HCT116 (cell line): ENCODE measurements at regions not wholly inside any gene's neighbourhood (a gene's known extent, or its start where the extent isn't known, plus 50 kb on each side); places are given as distances from the start of the nearest gene placed in this dataset.

Source experiments
- ATAC-seq: fragments of 200-7000 bp; cut with Tn5 transposase; 2 replicates; pipeline ENCODE4 v1.9.1; 2020; ENCODE audit warnings: mild to moderate bottlenecking, moderate library complexity
- BruUV-seq: library from RNA; stranded (reverse); fragments of 400-500 nt; replicated peaks from 2 replicates; lab custom pipeline; 2021; lab: Mats Ljungman, UMichigan
- CTCF ChIA-PET: fragments of 300-600 bp; sonication (Branson Sonifier 250); formaldehyde crosslinking; loops from one replicate; lab custom pipeline; 2021; ENCODE audit warnings: antibody characterized with exemption; lab: Charles Lee
- POLR2A ChIA-PET: fragments of 300-600, 350-600 bp; sonication (Branson Sonifier 250); formaldehyde crosslinking; loops from one replicate; lab custom pipeline; 2021; ENCODE audit warnings: antibody characterized with exemption; lab: Charles Lee
- RAD21 ChIA-PET, 2 experiments: fragments of 300-600 bp; sonication (Branson Sonifier 250); formaldehyde crosslinking; loops; one replicate each; lab custom pipeline; 2023; ENCODE audit warnings: low total read pairs in 2 of 2; ENCODE audit not compliant: uncharacterized antibody in 2 of 2, unreplicated experiment in 2 of 2, low non-redundant PET in 1 of 2; lab: Charles Lee
- DNase-seq: peaks from one replicate; pipeline ENCODE4 v3.0.0-alpha.2; 2010; ENCODE audit warnings: low read depth, low spot score
- H2AFZ ChIP-seq: fragments of 200-600 bp; shearing (Covaris generic), sonication (generic); 2 replicates; pipeline ENCODE4 v1.6.1; 2017; ENCODE audit warnings: low read depth, mixed run types, mixed read lengths, antibody characterized with exemption, low read length; ENCODE audit not compliant: poor library complexity, severe bottlenecking
- H3K27ac ChIP-seq: 2 replicates; pipeline ENCODE4 v1.5.1; 2012; ENCODE audit warnings: low read depth, low read length
- H3K27me3 ChIP-seq: fragments of 200-600 bp; sonication (generic); 2 replicates; pipeline ENCODE4 v1.6.1; 2016; ENCODE audit warnings: mixed run types, low read length, mixed read lengths; ENCODE audit not compliant: insufficient read depth
- H3K36me3 ChIP-seq, 2 experiments: fragments of 200-500 bp in 1 of 2; fragments of 200-600 bp in 1 of 2; sonication (Bioruptor generic) in 1 of 2; sonication (generic) in 1 of 2; 2 replicates each; pipeline versions ENCODE4 v1.5.1 to v1.6.1; 2014 to 2016; ENCODE audit warnings: low read length in 2 of 2, inconsistent platforms in 1 of 2, mixed read lengths in 1 of 2, mixed run types in 1 of 2; ENCODE audit not compliant: insufficient read depth in 2 of 2, control insufficient read depth in 1 of 2
- H3K4me1 ChIP-seq, 2 experiments: fragments of 200-600 bp in 1 of 2; sonication (generic) in 1 of 2; 2 replicates each; pipeline versions ENCODE4 v1.5.1 to v1.6.1; 2012 to 2017; ENCODE audit warnings: low read length in 2 of 2, inconsistent platforms in 1 of 2, mild to moderate bottlenecking in 1 of 2, mixed read lengths in 1 of 2, mixed run types in 1 of 2, moderate library complexity in 1 of 2; ENCODE audit not compliant: insufficient read depth in 2 of 2, control insufficient read depth in 1 of 2
- H3K4me2 ChIP-seq: fragments of 200-600 bp; sonication (generic); 2 replicates; pipeline ENCODE4 v1.6.1; 2017; ENCODE audit warnings: mixed run types, low read length, mixed read lengths
- H3K4me3 ChIP-seq, 2 experiments: fragments of 200-600 bp in 1 of 2; sonication (generic) in 1 of 2; replicated peaks in 1 of 2; 2 replicates each; pipeline ENCODE4 v1.5.1; 2011 to 2016; ENCODE audit warnings: low read length in 2 of 2, control low read depth in 1 of 2, low read depth in 1 of 2, mild to moderate bottlenecking in 1 of 2, mixed read lengths in 1 of 2, mixed run types in 1 of 2
- H3K79me2 ChIP-seq: fragments of 200-600 bp; sonication (generic); 2 replicates; pipeline ENCODE4 v1.6.1; 2017; ENCODE audit warnings: mild to moderate bottlenecking, mixed run types, low read length, moderate library complexity, mixed read lengths; ENCODE audit not compliant: insufficient read depth
- H3K9ac ChIP-seq: fragments of 200-600 bp; sonication (generic); 2 replicates; pipeline ENCODE4 v1.6.1; 2016; ENCODE audit warnings: low read length, mixed read lengths
- H3K9me2 ChIP-seq: fragments of 200-600 bp; sonication (generic), shearing (Covaris generic); 2 replicates; pipeline ENCODE4 v1.6.1; 2017; ENCODE audit warnings: mixed run types, mild to moderate bottlenecking, moderate library complexity; ENCODE audit not compliant: insufficient read depth
- H3K9me3 ChIP-seq, 2 experiments: fragments of 200-500 bp in 1 of 2; fragments of 200-600 bp in 1 of 2; sonication (Bioruptor generic) in 1 of 2; sonication (generic) in 1 of 2; 2 replicates each; pipeline ENCODE4 v1.6.1; 2014 to 2017; ENCODE audit warnings: low read length in 2 of 2, mixed read lengths in 2 of 2, inconsistent platforms in 1 of 2, low read depth in 1 of 2, mild to moderate bottlenecking in 1 of 2, mixed run types in 1 of 2, moderate library complexity in 1 of 2; ENCODE audit not compliant: control insufficient read depth in 1 of 2, insufficient read depth in 1 of 2
- H4K20me1 ChIP-seq: fragments of 200-600 bp; sonication (generic), shearing (Covaris generic); 2 replicates; pipeline ENCODE4 v1.6.1; 2017; ENCODE audit warnings: mixed run types, mild to moderate bottlenecking, moderate library complexity; ENCODE audit not compliant: insufficient read depth
- ATF3 ChIP-seq: IDR thresholded peaks from 2 replicates; pipeline ENCODE4 v1.6.1; 2012
- CBX3 ChIP-seq: IDR thresholded peaks from 2 replicates; pipeline ENCODE4 v1.6.1; 2012; ENCODE audit warnings: low read depth
- CEBPB ChIP-seq: IDR thresholded peaks from 2 replicates; pipeline ENCODE4 v1.6.1; 2012; ENCODE audit warnings: low read depth
- EGR1 ChIP-seq: IDR thresholded peaks from 2 replicates; pipeline ENCODE4 v1.6.1; 2012; ENCODE audit warnings: low read depth
- ELF1 ChIP-seq: IDR thresholded peaks from 2 replicates; pipeline ENCODE4 v1.6.1; 2012; ENCODE audit warnings: low read depth, borderline replicate concordance
- EZH2 ChIP-seq: fragments of 200-600 bp; sonication (generic); IDR thresholded peaks from 2 replicates; pipeline ENCODE4 v1.6.1; 2017; ENCODE audit warnings: antibody characterized with exemption, mixed run types
- EZH2phosphoT487 ChIP-seq: fragments of 200-600 bp; IDR thresholded peaks from 2 replicates; pipeline ENCODE4 v1.6.1; 2018; ENCODE audit warnings: antibody characterized with exemption, borderline replicate concordance
- JUND ChIP-seq: IDR thresholded peaks from 2 replicates; pipeline ENCODE4 v1.6.1; 2012
- MAX ChIP-seq: IDR thresholded peaks from 2 replicates; pipeline ENCODE4 v1.6.1; 2012
- POLR2A ChIP-seq: IDR thresholded peaks from 2 replicates; pipeline ENCODE4 v1.7.0; 2011; ENCODE audit warnings: borderline replicate concordance; ENCODE audit not compliant: insufficient read depth, insufficient read length; ENCODE audit errors: extremely low read depth
- POLR2AphosphoS5 ChIP-seq: IDR thresholded peaks from 2 replicates; pipeline ENCODE4 v1.6.1; 2011; ENCODE audit warnings: mild to moderate bottlenecking, low read depth, low read length, moderate library complexity
- RAD21 ChIP-seq: IDR thresholded peaks from 2 replicates; pipeline ENCODE4 v1.6.1; 2012; ENCODE audit warnings: low read depth, mild to moderate bottlenecking
- REST ChIP-seq: IDR thresholded peaks from 2 replicates; pipeline ENCODE4 v1.6.1; 2012; ENCODE audit warnings: low read depth
- SIN3A ChIP-seq: IDR thresholded peaks from 2 replicates; pipeline ENCODE4 v1.6.1; 2012; ENCODE audit warnings: low read depth
- SP1 ChIP-seq: IDR thresholded peaks from 2 replicates; pipeline ENCODE4 v1.6.1; 2012; ENCODE audit warnings: low read depth
- SRF ChIP-seq: IDR thresholded peaks from 2 replicates; pipeline ENCODE4 v1.6.1; 2012; ENCODE audit warnings: low read depth
- TCF7L2 ChIP-seq: IDR thresholded peaks from 2 replicates; pipeline ENCODE4 v1.7.0; 2011; ENCODE audit warnings: borderline replicate concordance, inconsistent platforms; ENCODE audit not compliant: insufficient read depth, insufficient read length; ENCODE audit errors: extremely low read depth
- YY1 ChIP-seq: IDR thresholded peaks from 2 replicates; pipeline ENCODE4 v1.6.1; 2011; ENCODE audit warnings: low read length, low read depth, moderate library complexity, mild to moderate bottlenecking; ENCODE audit not compliant: insufficient replicate concordance; ENCODE audit errors: extremely low read depth
- ZFX ChIP-seq: fragments of 450-650 bp; IDR thresholded peaks from 2 replicates; pipeline ENCODE4 v1.6.1; 2017
- ZNF274 ChIP-seq: fragments of 200-500 bp; sonication (Bioruptor generic); IDR thresholded peaks from 2 replicates; pipeline ENCODE4 v1.6.1; 2014; ENCODE audit warnings: mild to moderate bottlenecking, low read depth, low read length, inconsistent platforms
- intact Hi-C: fragments of 100-400 bp; cut with micrococcal nuclease; formaldehyde crosslinking; loops from 2 replicates; pipeline ENCODE4 v1.10.0; 2022
- TF ChIP-seq, protein P1 (sequence below), 3 experiments: fragments of 200-600 bp in 1 of 3; sonication (generic) in 1 of 3; IDR thresholded peaks in 2 of 3; conservative IDR thresholded peaks in 1 of 3; 2 replicates each; pipeline ENCODE4 v1.5.1; 2012 to 2017; ENCODE audit warnings: low read depth in 2 of 3, low read length in 2 of 3, antibody characterized with exemption in 1 of 3, borderline replicate concordance in 1 of 3, control low read depth in 1 of 3, mild to moderate bottlenecking in 1 of 3, mixed read lengths in 1 of 3, mixed run types in 1 of 3, moderate library complexity in 1 of 3; ENCODE audit not compliant: insufficient read depth in 1 of 3
- TF ChIP-seq, protein P2 (sequence below): IDR thresholded peaks from 2 replicates; pipeline ENCODE4 v1.6.1; 2011; ENCODE audit warnings: mild to moderate bottlenecking, low read length, moderate library complexity; ENCODE audit not compliant: insufficient replicate concordance; ENCODE audit errors: extremely low read depth

GRCh38 chr12:85642808-85643207 lies 193.4 kb downstream of the RASSF9 start:
- BruUV-seq, result no TSS peak
- Histone ChIP-seq H3K9ac (no peak overlapping the region), H3K4me3 (no peak overlapping the region), H2AFZ (peak overlapping the region; percentile 16), H3K9me2 (no peaks in the 10 kb centered on the region), H3K9me3 (no peaks in the 10 kb centered on the region), H3K4me2 (no peak overlapping the region), H3K27ac (no peak overlapping the region), H3K79me2 (no peaks in the 10 kb centered on the region), H4K20me1 (no peaks in the 10 kb centered on the region), H3K27me3 (no peaks in the 10 kb centered on the region), H3K4me1 (no peaks in the 10 kb centered on the region), H3K36me3 (no peaks in the 10 kb centered on the region)
- RAD21 ChIA-PET, result no interaction called here
- no peak for TF ChIP-seq EZH2phosphoT487
- no peak for TF ChIP-seq POLR2A
- no peak for TF ChIP-seq SRF
- TF ChIP-seq ELF1, result no peak
- no peak for TF ChIP-seq REST
- TF ChIP-seq, protein P1, sequence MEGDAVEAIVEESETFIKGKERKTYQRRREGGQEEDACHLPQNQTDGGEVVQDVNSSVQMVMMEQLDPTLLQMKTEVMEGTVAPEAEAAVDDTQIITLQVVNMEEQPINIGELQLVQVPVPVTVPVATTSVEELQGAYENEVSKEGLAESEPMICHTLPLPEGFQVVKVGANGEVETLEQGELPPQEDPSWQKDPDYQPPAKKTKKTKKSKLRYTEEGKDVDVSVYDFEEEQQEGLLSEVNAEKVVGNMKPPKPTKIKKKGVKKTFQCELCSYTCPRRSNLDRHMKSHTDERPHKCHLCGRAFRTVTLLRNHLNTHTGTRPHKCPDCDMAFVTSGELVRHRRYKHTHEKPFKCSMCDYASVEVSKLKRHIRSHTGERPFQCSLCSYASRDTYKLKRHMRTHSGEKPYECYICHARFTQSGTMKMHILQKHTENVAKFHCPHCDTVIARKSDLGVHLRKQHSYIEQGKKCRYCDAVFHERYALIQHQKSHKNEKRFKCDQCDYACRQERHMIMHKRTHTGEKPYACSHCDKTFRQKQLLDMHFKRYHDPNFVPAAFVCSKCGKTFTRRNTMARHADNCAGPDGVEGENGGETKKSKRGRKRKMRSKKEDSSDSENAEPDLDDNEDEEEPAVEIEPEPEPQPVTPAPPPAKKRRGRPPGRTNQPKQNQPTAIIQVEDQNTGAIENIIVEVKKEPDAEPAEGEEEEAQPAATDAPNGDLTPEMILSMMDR (IDR thresholded peaks at IDR 0.05 in 2 of 3, conservative IDR thresholded peaks at IDR 0.05 in 1 of 3; ENCODE audit: borderline replicate concordance in 1 of 3, insufficient read depth in 1 of 3, low read depth in 2 of 3, low read length in 2 of 3), result peak in 2 of 3 experiments; percentile 14 to 25; a peak in 3 of 6 replicates
- TF ChIP-seq RAD21, result peak; percentile 29; the same call in 1 of the 2 replicates
- TF ChIP-seq CEBPB, result peak; percentile 42; the same call in 1 of the 2 replicates
- no peak for TF ChIP-seq YY1
- no peak for TF ChIP-seq MAX
- no peak for TF ChIP-seq CBX3
- no peak for TF ChIP-seq SP1
- TF ChIP-seq ZFX, result no peak
- TF ChIP-seq SIN3A, result no peak
- TF ChIP-seq, protein P2, sequence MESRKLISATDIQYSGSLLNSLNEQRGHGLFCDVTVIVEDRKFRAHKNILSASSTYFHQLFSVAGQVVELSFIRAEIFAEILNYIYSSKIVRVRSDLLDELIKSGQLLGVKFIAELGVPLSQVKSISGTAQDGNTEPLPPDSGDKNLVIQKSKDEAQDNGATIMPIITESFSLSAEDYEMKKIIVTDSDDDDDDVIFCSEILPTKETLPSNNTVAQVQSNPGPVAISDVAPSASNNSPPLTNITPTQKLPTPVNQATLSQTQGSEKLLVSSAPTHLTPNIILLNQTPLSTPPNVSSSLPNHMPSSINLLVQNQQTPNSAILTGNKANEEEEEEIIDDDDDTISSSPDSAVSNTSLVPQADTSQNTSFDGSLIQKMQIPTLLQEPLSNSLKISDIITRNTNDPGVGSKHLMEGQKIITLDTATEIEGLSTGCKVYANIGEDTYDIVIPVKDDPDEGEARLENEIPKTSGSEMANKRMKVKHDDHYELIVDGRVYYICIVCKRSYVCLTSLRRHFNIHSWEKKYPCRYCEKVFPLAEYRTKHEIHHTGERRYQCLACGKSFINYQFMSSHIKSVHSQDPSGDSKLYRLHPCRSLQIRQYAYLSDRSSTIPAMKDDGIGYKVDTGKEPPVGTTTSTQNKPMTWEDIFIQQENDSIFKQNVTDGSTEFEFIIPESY, result no peak
- no peak for TF ChIP-seq TCF7L2
- TF ChIP-seq EGR1, result no peak
- TF ChIP-seq POLR2AphosphoS5, result no peak
- TF ChIP-seq JUND, result no peak
- TF ChIP-seq EZH2, result no peak
- no peak for TF ChIP-seq ATF3
- no peak for TF ChIP-seq ZNF274
- POLR2A ChIA-PET, result no interaction called here
- no peak for ATAC-seq
- no peak for DNase-seq
- intact Hi-C loops, result no loop called here
- CTCF ChIA-PET, result interaction anchor here (1.3 kb wide), 1 partner anchor 10 kb away, joined by 4 read pairs; no protein-coding TSS in a partner anchor
